Endothelial cell (in vitro differentiated cells): ENCODE measurements at regions not wholly inside any gene's neighbourhood (a gene's known extent, or its start where the extent isn't known, plus 50 kb on each side); places are given as distances from the start of the nearest gene placed in this dataset.

ENCODE experiments used
- DNase-seq: peaks from one replicate; pipeline ENCODE4 v3.0.0; 2021; ENCODE audit warnings: low spot score
- H3K27ac Mint-ChIP-seq: one replicate; pipeline ENCODE4 v1.8.0; 2021; ENCODE audit warnings: mixed read lengths, inconsistent platforms; ENCODE audit not compliant: unreplicated experiment
- H3K27me3 Mint-ChIP-seq: one replicate; pipeline ENCODE4 v1.8.0; 2021; ENCODE audit warnings: mild to moderate bottlenecking, moderate library complexity, mixed read lengths, inconsistent platforms; ENCODE audit not compliant: unreplicated experiment
- H3K36me3 Mint-ChIP-seq: one replicate; pipeline ENCODE4 v1.8.0; 2021; ENCODE audit warnings: mild to moderate bottlenecking, low read depth, mixed read lengths, inconsistent platforms; ENCODE audit not compliant: unreplicated experiment
- H3K4me1 Mint-ChIP-seq: one replicate; pipeline ENCODE4 v1.8.0; 2021; ENCODE audit warnings: mild to moderate bottlenecking, mixed read lengths, inconsistent platforms; ENCODE audit not compliant: unreplicated experiment
- H3K4me3 Mint-ChIP-seq: one replicate; pipeline ENCODE4 v1.8.0; 2021; ENCODE audit warnings: mild to moderate bottlenecking, mixed read lengths, inconsistent platforms; ENCODE audit not compliant: unreplicated experiment
- H3K9me3 Mint-ChIP-seq: one replicate; pipeline ENCODE4 v1.8.0; 2021; ENCODE audit warnings: mixed read lengths, inconsistent platforms; ENCODE audit not compliant: unreplicated experiment
- TF ChIP-seq, protein P1 (sequence below): fragments of 200-600 bp; sonication (generic); IDR thresholded peaks from one replicate; pipeline ENCODE4 v1.5.0; 2021; ENCODE audit warnings: antibody characterized with exemption; ENCODE audit not compliant: unreplicated experiment

DNA sequence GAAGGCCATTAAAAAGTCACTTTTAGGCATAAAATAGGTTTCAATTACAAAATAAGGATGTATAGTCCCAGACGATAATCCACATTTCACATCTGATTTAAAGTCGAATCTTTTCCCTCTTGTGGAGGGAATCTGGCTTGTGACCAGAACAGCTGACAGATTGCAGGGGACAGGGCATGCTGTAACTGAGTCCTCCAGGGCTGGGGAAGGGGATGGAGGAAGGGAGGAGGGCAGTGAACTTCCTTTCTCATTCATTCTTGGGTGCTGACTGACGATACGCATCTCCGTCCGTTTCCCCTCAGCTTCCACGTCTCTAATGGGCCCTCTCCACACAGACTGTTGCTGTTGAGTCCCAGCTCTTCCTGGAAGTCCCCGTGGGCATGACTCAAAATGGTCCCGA lies 108.1 kb upstream of the CSF3R start:
- Mint-ChIP-seq H3K4me3 (no peak overlapping the region), H3K9me3 (no peaks in the 10 kb centered on the region), H3K4me1 (peaks cover 8% of the 10 kb centered on the region), H3K27ac (no peak overlapping the region), H3K27me3 (peaks cover 2% of the 10 kb centered on the region), H3K36me3 (no peaks in the 10 kb centered on the region)
- no peak for DNase-seq
- TF ChIP-seq, protein P1, sequence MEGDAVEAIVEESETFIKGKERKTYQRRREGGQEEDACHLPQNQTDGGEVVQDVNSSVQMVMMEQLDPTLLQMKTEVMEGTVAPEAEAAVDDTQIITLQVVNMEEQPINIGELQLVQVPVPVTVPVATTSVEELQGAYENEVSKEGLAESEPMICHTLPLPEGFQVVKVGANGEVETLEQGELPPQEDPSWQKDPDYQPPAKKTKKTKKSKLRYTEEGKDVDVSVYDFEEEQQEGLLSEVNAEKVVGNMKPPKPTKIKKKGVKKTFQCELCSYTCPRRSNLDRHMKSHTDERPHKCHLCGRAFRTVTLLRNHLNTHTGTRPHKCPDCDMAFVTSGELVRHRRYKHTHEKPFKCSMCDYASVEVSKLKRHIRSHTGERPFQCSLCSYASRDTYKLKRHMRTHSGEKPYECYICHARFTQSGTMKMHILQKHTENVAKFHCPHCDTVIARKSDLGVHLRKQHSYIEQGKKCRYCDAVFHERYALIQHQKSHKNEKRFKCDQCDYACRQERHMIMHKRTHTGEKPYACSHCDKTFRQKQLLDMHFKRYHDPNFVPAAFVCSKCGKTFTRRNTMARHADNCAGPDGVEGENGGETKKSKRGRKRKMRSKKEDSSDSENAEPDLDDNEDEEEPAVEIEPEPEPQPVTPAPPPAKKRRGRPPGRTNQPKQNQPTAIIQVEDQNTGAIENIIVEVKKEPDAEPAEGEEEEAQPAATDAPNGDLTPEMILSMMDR = no peak

DNA sequence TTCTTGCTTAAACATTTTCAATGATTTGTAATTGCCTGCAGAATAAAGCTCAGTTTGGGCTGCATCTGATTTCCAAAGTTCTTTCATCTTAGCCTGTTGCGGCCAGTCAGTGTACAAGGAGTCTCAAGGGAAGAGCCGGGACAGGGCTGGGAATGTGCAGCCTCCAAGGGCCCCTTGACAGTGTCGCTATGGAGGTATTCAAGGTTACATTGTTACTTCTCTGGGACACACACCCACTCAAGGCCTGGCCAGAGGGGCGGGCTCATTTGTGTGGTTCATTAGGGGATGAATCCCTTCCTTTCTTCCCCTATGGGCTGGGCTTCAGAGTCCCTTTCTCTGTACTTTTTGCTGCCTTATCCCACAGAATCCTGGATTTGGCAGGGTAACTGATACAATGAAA lies 107.6 kb upstream of the CSF3R start:
- no peak for DNase-seq
- no peaks in the 10 kb centered on the region for H3K36me3 Mint-ChIP-seq
- no peak overlapping the region for H3K4me3 Mint-ChIP-seq
- peaks cover 8% of the 10 kb centered on the region for H3K4me1 Mint-ChIP-seq
- H3K27me3 Mint-ChIP-seq = peaks cover 2% of the 10 kb centered on the region
- H3K27ac Mint-ChIP-seq = no peak overlapping the region
- TF ChIP-seq, protein P1 = no peak
- no peaks in the 10 kb centered on the region for H3K9me3 Mint-ChIP-seq

DNA sequence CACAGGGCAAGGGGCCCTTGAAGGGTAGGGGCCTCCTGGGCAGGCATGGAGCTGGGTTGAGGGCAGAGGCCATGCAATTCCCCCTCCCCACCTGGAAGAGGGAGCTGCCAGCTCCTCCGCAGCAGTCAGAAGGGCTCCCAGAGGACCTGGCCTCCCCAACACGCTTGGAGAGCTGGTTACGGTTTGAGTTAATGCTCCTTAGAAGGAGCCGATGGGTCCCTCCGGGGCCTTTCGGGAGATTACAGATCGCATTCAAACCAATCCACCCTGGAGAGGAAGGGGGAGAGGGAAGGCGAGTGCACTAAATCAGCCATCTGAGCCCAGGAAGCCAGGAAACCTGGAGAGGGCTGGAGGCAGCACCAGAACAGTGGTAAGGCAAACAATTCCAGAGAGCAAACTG lies 106.3 kb upstream of the CSF3R start:
- Mint-ChIP-seq H3K36me3 (no peaks in the 10 kb centered on the region), H3K4me1 (peaks cover 8% of the 10 kb centered on the region)

DNA sequence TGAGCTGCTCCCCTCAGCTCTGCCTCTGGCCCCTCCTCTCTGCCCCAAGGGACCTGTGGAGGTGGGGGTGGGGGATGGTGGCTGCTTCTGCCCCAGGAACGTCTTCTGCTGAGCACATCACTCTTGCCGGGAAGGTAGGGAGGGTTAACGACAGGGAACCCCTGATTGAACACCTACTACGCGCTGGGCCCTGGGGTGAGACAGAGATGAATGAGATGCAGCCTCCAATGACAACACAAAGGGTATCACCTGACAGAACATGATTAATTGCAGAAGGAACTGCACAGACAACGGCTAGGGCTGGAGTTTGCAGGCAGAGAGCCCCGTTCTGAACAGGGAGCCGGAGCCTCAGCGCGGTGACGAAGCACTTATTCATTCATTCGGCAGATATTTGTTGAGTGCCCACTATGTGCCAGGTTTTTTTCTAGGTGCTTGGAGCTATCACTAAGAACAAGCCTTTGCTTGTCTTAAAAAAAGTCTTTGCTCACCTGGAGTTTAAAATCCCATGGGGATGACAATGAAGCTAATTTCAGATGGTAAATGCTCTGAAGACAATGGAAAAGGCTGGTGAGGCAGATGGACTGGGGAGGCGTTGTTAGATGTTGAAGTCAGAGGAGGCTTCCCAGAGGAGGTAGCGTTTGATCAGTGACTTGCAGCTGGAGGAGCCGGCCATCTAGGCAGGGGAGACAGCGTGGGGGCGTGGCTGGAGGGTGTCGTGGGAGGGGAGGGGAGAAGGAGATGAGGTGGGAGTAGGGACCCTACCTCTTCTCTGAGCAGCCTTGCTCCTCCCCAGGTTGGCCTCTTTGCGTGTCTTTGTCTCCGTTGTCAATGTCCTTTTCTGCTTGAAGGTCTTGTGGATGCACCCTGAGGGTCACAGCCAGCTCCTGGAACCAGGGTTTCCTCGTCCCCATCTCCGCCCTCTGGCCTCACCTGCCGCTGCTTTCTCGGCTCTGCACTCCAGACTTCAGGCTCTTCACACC lies 103.1 kb upstream of the CSF3R start:
- H3K4me1 Mint-ChIP-seq = peaks cover 3% of the 10 kb centered on the region
- H3K27me3 Mint-ChIP-seq = peaks cover 4% of the 10 kb centered on the region
- no peak overlapping the region for H3K4me3 Mint-ChIP-seq
- no peaks in the 10 kb centered on the region for H3K9me3 Mint-ChIP-seq
- no peaks in the 10 kb centered on the region for H3K36me3 Mint-ChIP-seq
- TF ChIP-seq, protein P1 = no peak
- H3K27ac Mint-ChIP-seq = no peak overlapping the region
- DNase-seq = no peak

More for the DNA sequence above, 106.3 kb upstream of the CSF3R start:
- H3K27ac Mint-ChIP-seq = no peak overlapping the region
- H3K27me3 Mint-ChIP-seq = peaks cover 4% of the 10 kb centered on the region
- DNase-seq = no peak
- H3K9me3 Mint-ChIP-seq = no peaks in the 10 kb centered on the region
- TF ChIP-seq, protein P1 = no peak
- no peak overlapping the region for H3K4me3 Mint-ChIP-seq

DNA sequence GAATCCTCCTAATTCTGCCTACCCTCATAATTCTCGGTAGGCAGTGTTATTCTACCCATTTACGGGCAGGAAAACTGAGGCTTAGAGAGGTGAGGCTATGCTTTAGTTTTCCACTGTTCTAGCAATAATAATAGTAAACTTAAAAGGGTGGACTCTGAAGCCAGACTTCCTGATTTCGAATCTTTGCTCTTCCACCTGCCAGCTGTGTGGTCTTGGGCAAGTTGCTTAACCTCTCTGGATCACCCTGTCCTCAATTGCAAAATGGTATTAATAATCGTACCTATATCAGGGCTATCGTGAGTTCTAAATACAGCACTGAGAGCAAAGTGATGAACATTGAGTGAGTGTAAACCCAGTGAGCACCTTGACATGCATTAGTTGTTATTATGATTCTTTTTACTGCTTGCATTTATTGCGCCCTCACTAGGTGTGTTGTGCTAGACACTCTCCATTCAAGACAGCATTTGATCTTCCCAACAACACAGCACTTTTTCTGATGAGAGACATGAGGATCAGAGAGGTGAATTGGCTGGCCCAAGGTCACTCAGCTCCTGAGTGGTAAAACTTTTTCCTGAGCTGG lies 102.3 kb upstream of the CSF3R start:
- no peaks in the 10 kb centered on the region for H3K9me3 Mint-ChIP-seq
- no peaks in the 10 kb centered on the region for H3K36me3 Mint-ChIP-seq
- no peak overlapping the region for H3K27ac Mint-ChIP-seq
- TF ChIP-seq, protein P1 = no peak
- H3K4me1 Mint-ChIP-seq = no peaks in the 10 kb centered on the region
- H3K4me3 Mint-ChIP-seq = no peak overlapping the region
- DNase-seq = no peak
- peaks cover 7% of the 10 kb centered on the region for H3K27me3 Mint-ChIP-seq
